Stimulated activated CD4-positive, alpha-beta T cell treated with anti-CD3 and anti-CD28 coated beads, Interleukin-2, amount 100 ng/mL, for 24 hours (primary cell): ENCODE measurements at regions not wholly inside any gene's neighbourhood (a gene's known extent, or its start where the extent isn't known, plus 50 kb on each side); places are given as distances from the start of the nearest gene placed in this dataset.
"Not testable (repeated sequence)": the region's sequence is repeated elsewhere in the genome, so short reads cannot be mapped to it uniquely, and the experiment has no call there.

ENCODE experiments used
- DNase-seq, 2 donors: peaks; one replicate each; pipeline ENCODE4 v3.0.0-alpha.2; 2020

GRCh38 chr5:44943647-44944046 lies 134.9 kb downstream of the MRPS30 start:
- no peak for DNase-seq

DNA sequence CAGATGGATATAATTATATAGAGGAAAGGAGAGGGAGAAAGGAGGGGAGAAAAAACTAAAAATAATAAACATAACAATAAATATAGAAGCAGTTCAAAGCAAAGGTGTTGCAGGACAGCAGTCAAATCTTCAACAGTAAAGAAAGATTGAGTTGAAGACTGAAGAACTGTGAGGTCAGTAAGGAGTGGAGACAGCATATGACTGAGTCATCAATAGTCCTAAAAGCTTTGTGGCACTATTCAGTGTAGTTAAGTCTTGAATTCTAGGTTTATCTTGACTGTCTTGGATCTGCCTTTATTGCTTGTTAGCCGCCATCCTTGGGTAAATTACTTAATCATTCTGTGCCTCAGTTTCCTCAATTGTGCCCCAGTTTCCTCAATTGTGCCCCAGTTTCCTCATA lies 137.0 kb downstream of the MRPS30 start:
- no peak for DNase-seq

DNA sequence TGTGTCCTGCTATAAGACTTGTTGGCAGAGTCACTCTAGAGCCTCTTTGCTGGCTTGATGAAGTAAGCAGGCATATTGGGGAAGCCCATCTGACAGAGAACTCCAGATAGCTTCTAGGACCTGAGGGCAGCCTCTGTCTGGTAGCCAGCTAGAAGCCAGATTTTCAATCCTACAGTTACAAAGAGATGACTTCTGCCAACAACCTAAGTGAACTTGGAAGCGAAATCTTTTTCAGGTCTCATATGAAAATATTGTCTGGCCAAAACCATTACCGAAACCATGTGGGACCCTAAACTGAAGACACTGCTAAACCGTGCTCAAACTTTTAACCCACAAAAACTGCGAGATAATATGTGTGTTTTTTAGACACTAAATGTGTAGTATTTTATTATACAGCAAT lies 140.9 kb downstream of the MRPS30 start:
- DNase-seq, result no peak

DNA sequence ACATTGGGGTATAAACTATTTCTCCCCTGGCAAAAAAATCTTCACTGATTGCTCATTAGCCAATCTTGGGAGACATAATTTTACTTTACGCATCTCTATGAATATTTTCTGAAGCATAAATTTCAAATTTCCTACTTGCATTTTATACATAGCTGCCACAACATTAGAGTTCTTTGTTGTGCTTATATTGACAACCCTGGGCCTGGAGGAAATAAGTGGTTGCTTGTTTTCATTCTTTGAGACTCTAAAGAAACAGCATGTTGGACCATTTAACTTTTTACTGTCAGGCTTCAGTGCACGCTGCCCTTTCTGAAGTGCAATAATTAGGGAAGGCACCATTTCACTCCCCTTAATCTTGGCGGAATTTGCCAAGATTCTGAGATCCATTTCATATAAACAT lies 142.6 kb downstream of the MRPS30 start:
- no peak for DNase-seq

GRCh38 chr5:44952376-44952775 lies 143.6 kb downstream of the MRPS30 start:
- DNase-seq, result no peak

DNA sequence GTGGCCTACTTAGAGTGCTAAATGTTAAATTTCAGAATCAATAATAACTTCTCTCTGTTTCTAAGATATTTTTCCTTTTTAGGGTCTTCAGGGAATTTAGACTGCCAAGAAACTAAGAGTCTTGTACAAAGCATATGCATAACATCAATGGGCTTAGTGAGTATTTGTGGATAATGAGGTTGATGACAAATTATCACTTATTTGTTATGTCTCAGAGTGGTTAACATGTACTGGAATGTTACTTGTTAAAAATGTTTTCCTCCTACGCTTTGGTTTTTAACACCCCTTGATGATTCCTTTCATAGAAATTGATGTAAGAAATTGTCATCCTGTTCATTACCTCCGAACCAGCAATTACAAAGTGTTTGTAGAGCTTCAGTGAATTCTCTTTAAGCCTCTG lies 144.3 kb downstream of the MRPS30 start:
- DNase-seq, result no peak

DNA sequence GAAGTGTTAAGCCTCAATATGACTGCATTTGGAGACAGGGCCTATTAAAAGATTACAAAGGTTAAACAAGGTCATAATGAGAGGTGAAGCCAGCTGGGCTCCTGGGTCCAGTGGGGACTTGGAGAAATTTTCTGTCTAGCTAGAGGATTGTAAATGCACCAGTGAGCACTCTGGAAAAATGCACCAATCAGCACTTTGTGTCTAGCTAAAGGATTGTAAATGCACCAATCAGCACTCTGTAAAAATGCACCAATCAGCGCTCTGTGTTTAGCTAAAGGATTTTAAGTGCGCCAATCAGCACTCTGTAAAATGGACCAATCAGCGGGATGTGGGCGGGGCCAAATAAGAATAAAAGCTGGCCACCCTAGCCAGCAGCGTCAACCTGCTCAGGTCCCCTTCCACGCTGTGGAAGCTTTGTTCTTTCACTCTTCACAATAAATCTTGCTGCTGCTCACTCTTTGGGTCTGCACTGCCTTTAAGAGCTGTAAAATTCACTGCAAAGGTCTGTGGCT lies 150.3 kb downstream of the MRPS30 start:
- DNase-seq, result not testable (repeated sequence)

DNA sequence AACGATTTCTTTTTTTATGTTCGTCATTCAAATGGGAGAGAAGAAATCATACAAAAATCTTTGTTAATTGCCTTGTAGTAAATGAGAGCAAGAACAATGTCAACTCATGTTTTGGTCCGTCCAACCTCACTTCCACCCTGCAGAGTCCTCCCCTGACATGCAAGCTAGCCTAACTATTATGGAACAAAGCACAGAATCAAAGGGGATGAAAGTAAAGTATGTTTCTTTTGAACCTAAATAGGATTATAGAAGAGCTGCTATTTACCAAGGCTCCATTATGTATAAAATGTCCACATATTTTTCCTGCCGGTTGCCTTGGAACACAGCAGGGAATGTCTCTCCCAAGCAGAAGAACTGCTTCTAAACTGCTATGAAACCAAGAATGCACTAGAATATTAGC lies 161.1 kb downstream of the MRPS30 start:
- no peak for DNase-seq

DNA sequence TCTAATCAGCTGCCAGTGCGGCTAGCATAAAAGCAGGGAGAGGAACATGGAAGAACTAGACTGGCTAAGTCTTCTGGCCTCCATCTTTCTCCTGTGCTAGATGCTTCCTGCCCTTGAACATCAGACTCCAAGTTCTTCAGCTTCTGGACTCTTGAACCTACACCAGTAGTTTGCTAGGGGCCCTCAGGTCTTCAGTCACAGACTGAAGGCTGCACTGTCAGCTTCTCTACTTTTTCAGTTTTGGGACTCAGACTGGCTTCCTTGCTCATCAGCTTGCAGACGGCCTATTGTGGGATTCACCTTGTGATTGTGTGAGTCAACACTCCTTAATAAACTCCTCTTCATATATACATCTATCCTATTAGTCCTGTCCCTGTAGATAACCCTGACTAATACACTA lies 162.2 kb downstream of the MRPS30 start:
- DNase-seq, result not testable (repeated sequence)

DNA sequence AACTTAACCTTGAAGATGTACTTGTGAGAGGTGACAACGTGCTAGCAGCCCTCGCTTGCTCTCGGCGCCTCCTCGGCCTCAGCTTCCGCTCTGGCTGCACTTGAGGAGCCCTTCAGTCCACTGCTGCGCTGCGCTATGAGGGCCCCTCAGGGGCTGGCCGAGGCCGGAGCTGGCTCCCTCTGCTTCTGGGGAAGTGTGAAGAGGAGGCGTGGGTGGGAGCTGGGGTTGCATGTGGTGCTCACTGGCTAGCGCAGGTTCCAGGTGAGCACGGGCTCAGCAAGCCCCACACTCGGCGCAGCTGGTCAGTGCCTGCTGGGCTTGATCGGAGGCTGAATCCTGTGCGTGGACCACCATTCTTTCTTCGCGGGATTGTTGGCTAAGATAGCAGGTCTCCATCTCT lies 166.1 kb downstream of the MRPS30 start:
- no peak for DNase-seq

GRCh38 chr5:44981708-44982107 lies 173.0 kb downstream of the MRPS30 start:
- no peak for DNase-seq

GRCh38 chr5:44983006-44983405 lies 174.3 kb downstream of the MRPS30 start:
- no peak for DNase-seq

DNA sequence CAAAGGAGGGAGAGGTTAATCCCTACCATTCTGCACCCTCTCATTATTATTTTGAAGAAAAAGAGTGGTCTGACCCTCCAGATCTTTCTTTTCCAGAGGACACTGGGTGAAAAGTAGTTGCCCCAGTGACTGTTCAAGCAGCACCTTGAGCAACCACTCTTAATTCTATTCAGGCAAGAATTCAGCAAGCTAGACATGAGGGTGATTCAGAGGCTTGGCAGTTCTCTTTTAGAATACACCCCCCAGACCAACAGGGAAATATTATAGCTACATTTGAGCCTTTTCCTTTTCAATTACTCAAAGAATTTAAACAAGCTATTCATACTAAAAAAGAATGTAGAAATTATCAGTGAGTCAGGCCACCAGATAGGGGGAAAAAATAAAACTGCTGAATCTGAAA lies 178.3 kb downstream of the MRPS30 start:
- DNase-seq, result no peak

- DNase-seq, result no peak
Observed at GRCh38 chr5:44991693-44992092, 182.9 kb downstream of the MRPS30 start.

GRCh38 chr5:44993286-44993685 lies 184.5 kb downstream of the MRPS30 start:
- no peak for DNase-seq

GRCh38 chr5:44997506-44997905 lies 188.8 kb downstream of the MRPS30 start:
- DNase-seq, result no peak

- not testable (repeated sequence) for DNase-seq
Observed at GRCh38 chr5:45007102-45007501, 198.4 kb downstream of the MRPS30 start.

GRCh38 chr5:45017568-45017967 lies 208.8 kb downstream of the MRPS30 start:
- no peak for DNase-seq

GRCh38 chr5:45029553-45029952 lies 220.8 kb downstream of the MRPS30 start:
- no peak for DNase-seq

DNA sequence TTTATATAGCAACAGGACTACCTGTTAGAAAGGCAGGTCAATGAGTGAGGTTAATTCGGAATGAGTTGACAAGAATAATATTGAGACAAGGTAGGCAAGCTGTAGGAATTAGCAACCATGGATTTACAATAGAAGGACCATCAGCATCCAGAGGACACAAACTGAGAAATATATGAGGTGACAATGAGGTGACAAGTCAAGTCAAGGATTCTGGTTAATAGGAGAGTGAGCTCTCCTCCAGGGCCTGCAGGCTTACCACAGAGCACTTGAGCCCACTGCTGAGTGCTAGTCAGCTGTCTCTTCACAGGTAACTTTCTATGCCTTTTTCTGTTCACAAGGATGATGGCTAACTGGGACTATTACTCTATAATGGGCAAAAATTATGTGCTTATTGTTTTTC lies 227.2 kb downstream of the MRPS30 start:
- no peak for DNase-seq

GRCh38 chr5:45037927-45038326 lies 229.2 kb downstream of the MRPS30 start:
- no peak for DNase-seq

DNA sequence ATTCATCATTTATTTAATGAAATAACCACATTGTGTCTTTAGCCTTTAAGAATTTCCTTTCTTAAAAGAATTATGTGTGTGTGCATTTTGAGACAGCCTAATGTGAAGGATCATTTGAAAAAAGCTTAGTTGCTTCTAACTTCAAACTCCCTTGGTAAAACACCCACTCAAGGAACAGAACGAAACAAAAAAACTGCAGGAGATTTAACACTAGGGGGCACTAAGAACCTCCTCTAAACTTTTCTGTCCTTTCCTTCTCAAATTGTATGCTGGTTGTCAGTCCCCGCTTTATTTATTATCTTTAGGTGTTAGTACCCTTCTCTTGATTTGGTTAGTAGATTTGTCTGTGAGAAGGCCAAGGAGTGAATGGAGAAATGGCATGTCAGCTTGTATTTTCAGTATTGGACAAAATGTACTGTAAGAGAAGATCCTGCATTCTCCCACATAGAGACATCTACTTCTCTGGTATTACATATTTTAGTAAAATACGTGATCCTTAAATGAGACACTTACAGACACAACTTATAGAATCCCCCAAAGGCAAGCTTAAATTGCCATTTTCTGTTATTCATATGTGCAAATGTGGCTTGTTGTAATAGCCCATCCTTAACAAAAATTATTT lies 229.7 kb downstream of the MRPS30 start:
- DNase-seq, result no peak

DNA sequence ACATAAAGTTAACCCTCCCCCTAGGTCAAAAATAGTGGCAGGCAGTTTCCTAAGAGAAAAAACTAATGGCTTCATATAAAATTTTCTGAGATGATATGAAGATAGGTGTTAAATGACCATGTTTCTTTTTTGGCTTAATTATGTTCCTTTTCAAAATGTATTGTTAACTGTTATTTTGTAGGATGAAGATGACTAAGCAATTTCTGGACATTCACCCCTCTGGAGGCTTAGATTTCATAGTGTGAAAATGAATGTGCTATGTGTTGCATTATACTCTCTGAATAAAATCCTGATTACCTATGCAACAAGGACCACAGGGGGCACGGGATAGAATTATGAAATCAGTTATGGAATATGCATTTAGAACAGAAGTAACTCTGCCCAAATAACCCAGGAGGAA lies 233.5 kb downstream of the MRPS30 start:
- DNase-seq, result no peak

- no peak for DNase-seq
Observed at GRCh38 chr5:45057564-45057963, 248.8 kb downstream of the MRPS30 start.

DNA sequence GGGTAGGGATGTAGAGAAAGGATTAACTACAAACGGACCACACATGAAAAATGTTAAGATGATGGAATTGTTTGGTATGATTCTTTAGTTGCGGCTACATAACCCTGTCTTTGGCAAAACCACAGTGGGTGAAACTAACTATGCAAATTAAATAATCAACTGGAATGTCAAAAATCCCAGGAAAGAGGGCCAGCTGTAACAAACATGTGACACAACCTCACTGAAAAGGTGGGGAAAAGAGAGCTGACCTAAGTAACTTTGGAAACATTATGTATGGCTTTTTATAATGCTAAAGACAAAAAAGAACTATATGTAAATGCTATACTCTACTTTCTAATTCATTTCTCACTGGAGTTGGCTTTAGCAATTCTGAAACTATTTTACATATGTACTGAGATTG lies 252.0 kb downstream of the MRPS30 start:
- no peak for DNase-seq
